Thyroid gland (tissue), 4 donors: ENCODE measurements at regions not wholly inside any gene's neighbourhood (a gene's known extent, or its start where the extent isn't known, plus 50 kb on each side); places are given as distances from the start of the nearest gene placed in this dataset.

ENCODE experiments used
- POLR2A ChIP-seq, 2 donors: fragments of 450-650 bp; IDR thresholded peaks; one replicate each; pipeline ENCODE4 v1.6.1; 2017; ENCODE audit warnings: antibody characterized with exemption in 2 of 2, mild to moderate bottlenecking in 2 of 2, moderate library complexity in 1 of 2
- TF ChIP-seq, protein P1 (sequence below), 6 experiments: fragments of 200-600 bp in 3 of 6; fragments of 450-650 bp in 3 of 6; sonication (generic) in 3 of 6; IDR thresholded peaks; one replicate each; pipeline ENCODE4 v1.5.1; 2016 to 2019; ENCODE audit warnings: antibody characterized with exemption in 6 of 6, mild to moderate bottlenecking in 2 of 6, inconsistent platforms in 1 of 6, moderate library complexity in 1 of 6

DNA sequence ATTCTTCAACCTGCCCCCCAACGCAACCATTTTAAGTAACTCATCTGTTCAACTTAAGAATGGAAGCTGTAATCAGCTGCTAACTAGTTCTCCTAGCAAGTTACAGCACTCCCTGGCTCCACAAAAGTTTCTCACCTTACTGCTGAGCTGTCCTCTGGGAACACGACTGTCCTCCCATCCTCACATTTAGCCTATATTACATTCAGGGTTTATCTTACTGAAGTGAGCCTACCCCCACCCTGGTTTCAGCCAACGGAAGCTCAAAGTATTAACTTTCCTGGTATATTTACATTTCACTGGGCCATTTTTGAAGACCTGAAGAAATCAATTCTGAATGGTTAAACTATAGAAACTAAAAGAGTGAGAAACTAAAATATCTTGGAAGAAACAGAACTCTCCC is 64.9 kb upstream of the TANK start:
- TF ChIP-seq, protein P1, sequence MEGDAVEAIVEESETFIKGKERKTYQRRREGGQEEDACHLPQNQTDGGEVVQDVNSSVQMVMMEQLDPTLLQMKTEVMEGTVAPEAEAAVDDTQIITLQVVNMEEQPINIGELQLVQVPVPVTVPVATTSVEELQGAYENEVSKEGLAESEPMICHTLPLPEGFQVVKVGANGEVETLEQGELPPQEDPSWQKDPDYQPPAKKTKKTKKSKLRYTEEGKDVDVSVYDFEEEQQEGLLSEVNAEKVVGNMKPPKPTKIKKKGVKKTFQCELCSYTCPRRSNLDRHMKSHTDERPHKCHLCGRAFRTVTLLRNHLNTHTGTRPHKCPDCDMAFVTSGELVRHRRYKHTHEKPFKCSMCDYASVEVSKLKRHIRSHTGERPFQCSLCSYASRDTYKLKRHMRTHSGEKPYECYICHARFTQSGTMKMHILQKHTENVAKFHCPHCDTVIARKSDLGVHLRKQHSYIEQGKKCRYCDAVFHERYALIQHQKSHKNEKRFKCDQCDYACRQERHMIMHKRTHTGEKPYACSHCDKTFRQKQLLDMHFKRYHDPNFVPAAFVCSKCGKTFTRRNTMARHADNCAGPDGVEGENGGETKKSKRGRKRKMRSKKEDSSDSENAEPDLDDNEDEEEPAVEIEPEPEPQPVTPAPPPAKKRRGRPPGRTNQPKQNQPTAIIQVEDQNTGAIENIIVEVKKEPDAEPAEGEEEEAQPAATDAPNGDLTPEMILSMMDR (IDR thresholded peaks at IDR 0.05): no peak
- TF ChIP-seq POLR2A (IDR thresholded peaks at IDR 0.05): no peak
